HG02943 (cell line): ENCODE measurements at regions not wholly inside any gene's neighbourhood (a gene's known extent, or its start where the extent isn't known, plus 50 kb on each side); places are given as distances from the start of the nearest gene placed in this dataset.

ENCODE experiments used
- ATAC-seq: cut with Tn5 transposase; IDR thresholded peaks from one replicate; pipeline ENCODE4 v1.9.1; 2021; ENCODE audit warnings: mild to moderate bottlenecking, low read depth, moderate library complexity; ENCODE audit not compliant: unreplicated experiment

DNA sequence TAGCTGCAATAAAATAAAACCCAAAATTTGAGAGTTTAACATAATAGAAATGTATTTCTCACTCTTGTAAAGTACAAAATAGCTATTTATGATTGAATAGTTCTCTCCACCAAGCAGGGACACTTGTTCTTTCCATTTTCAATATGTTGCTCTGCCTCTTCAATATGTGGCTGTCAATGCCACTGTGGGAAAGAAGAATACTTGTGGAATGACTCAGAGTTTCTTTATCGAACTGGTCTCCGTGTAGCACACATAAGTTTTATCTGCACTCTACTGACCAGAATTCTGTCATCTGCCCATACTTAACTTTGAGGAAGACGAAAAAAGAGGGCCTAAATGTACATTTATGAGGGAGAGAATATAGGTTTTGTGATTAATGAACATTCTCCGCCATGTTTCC is 256.9 kb downstream of the ATXN7L3B start:
- ATAC-seq: no peak

GRCh38 chr12:74801625-74802024 is 264.0 kb downstream of the ATXN7L3B start:
- no peak for ATAC-seq

GRCh38 chr12:74816398-74817175 is 279.0 kb downstream of the ATXN7L3B start:
- no peak for ATAC-seq

DNA sequence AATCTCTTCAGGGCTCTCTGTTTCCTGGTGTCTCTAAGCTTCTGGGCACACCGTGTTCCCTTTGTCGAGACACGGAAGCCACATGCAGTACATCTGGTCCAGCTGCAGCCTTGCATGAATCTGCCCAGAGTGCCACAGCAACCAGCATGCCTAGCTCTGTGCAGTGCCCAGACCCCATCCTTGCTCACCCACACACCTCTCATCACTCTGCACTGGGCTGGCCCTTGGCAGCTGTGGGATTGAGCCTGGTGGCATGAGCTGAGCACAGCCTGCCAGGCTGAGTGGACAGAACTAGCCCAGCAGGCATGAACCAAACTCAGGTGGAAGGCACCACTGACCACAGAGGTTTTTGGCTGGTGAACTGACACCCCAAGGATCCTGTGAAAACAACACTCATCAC is 279.9 kb downstream of the ATXN7L3B start:
- ATAC-seq: no peak

GRCh38 chr12:74818412-74818811 is 280.8 kb downstream of the ATXN7L3B start:
- ATAC-seq: no peak

- no peak for ATAC-seq
These were observed 282.7 kb downstream of the ATXN7L3B start for GRCh38 chr12:74820324-74820723.

- no peak for ATAC-seq
These were observed 298.9 kb downstream of the ATXN7L3B start for GRCh38 chr12:74836567-74836966.

GRCh38 chr12:74846116-74846515 is 308.5 kb downstream of the ATXN7L3B start:
- ATAC-seq: no peak

DNA sequence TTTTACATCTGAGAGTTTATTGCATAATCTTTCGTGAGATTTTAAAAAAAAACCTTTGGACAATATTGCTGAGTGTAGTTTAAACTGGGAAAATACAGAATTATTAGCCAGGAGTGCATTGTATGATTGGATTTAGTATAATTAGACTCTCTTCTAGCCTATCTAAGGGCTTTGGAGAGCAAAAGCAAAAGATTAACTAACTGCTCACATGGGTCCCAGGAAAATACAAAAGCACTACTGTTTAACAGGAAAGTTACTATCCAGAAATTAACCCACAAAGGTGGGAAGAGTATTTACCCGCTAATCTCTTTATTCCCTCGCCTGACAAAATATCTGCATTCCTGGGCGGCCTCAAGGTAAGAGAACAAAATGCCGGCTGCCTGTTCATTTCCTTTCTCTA is 309.5 kb downstream of the ATXN7L3B start:
- ATAC-seq: no peak

GRCh38 chr12:74848006-74848405 is 310.4 kb downstream of the ATXN7L3B start:
- ATAC-seq: no peak

GRCh38 chr12:74849801-74850200 is 312.2 kb downstream of the ATXN7L3B start:
- no peak for ATAC-seq

DNA sequence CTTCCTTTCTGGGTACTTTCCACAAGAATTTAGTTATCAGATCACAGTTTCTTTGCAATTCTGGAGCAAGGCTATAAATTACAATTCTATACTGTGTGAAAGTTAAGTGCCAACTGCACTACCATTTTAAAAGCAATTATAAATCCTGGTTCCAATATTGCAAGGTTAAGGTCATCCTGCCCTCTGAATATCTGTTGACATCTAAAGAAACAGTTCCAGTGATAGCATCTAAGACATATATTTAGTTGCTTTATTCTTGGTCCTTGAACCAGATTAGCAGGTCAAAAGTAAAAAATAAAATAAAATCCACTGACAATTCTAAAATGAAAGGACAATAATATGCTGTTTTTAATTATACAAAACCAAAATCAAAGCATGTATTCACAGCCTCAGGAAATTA is 334.2 kb downstream of the ATXN7L3B start:
- no peak for ATAC-seq

- no peak for ATAC-seq
These were observed 323.9 kb downstream of the KCNC2 start for GRCh38 chr12:74885775-74886174.

DNA sequence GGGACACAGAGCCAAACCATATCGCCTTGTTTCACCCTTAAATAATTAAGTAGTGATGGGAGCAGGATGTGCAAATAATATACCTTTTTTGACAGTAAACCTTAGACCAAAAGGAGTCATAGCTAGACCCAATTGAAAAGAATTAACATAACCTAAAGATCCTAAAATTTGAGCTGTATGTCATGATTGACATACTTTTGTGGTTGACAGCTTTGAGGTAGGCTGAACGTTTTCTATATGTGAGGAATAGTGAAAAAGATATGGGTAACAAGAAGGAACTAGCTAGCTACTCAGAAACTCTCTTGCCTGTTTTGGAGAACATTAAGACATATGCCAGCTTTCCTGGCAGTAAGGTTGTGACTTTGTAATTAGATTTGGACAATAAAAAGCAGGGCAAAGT is 320.6 kb downstream of the KCNC2 start:
- no peak for ATAC-seq

DNA sequence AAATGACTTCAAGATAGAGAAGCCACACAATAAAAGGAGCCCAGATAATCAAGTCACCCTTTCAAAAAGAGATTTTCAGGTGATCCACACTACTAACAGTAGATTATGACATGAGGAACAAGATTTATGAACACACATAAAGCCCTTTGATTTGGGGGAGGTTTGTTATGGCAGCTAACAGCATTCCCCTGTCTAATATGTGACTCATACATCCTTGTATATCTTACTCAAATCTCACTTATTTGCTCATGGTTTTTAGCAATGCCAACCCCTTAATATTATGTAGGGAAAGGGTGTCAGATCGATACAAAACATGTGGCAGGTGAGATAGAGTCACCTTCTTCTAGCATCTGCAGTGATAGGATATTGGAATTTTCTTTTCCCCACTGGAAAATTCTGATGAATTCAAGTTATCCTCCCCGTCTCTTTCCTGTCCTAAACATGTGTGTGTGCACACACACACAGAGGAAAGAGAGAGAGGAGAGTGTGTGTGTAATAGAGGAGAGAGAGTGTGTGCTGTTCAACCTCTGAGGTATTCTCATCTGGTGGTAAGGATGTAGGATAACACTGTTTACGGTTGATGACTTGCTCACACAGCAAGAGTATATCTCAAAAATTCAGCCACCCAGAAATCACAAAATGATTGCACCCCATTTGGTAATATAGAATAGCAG is 319.9 kb downstream of the KCNC2 start:
- ATAC-seq: peak; percentile 39

DNA sequence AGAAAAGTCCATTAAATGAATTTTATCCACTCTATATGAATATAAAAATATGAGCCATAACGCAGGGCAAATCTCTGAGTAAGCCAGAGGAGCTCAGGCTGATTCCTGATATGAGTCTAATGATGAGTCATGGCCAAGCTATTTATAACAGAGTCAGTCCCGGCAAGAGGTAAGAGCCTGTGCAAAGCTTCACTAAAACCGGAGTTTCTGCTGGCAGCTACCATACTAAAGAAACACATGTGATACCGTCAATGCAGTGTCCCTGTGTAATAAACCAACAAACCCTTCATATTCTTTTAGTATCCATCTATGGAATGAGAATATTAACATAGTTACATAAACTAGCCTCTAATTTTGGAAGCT is 319.4 kb downstream of the KCNC2 start:
- peak; percentile 88 for ATAC-seq

- no peak for ATAC-seq
These were observed 318.5 kb downstream of the KCNC2 start for GRCh38 chr12:74891083-74891668.

DNA sequence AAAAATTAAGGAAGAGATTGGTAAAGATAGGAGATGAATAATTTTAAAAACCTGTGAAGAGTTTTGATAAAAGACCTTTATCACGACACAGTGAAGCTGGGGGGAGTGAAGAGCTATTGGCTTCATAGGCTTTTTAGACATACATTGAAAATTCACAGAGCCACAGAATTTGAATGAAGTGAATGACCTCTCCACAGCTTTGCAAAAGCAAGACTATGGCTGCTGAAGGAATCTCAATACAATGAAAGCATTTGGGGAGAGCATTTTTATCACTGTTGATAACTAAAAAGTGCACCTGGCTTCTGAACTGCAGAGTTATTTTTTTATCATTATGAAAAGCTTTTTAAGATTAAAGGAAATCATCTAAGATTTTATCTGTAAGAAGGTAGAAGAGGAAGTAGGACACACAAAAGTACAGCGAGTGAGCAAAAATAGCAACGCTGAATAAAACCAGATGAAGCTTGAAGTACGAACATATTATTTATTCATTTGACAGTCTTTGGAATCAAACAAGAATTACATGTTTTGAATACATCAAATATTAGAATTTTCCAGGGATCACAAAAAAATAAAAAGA is 317.5 kb downstream of the KCNC2 start:
- no peak for ATAC-seq

- ATAC-seq: no peak
These were observed 313.5 kb downstream of the KCNC2 start for GRCh38 chr12:74896186-74896585.

DNA sequence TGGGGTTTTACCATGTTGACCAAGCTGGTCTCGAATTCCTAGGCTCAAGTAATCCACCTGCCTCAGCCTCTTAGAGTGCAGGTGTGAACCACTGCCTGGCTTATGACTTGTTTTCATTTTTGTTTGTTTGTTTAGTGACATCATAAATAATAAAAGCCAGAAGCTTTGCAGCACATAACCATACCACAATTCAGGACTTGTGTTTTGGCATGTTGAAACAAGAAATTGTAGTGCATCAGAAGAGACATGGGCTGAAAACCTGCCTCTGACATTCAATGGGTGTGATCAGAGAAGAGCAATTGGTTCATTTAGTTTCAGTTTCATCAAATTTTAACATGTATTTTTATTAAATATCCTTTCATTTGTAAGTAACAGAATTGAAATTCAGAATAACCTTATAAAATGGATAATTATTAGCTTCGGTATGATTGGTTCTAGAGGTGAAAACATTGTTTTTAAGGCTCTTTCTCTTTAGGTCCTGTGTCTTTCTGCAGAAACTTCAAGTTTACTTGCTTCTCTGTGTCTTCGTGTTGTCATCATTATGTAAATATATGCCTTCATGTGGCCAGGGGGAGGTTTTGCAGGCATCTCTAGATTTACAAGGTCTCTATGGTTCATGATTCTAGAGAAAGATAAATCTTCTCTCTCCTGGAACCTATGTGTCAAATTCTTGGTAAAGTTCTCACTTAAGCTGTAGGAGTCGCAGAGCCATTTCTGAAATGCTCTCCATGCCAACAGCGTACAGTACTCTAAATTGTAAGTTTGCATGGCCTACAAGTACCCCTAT is 312.0 kb downstream of the KCNC2 start:
- no peak for ATAC-seq
